K562 (cell line): ENCODE measurements at regions not wholly inside any gene's neighbourhood (a gene's known extent, or its start where the extent isn't known, plus 50 kb on each side); places are given as distances from the start of the nearest gene placed in this dataset.
A peak's percentile ranks its signal among the peaks of the same experiment; 100 is the strongest.

Source experiments
- CAMTA2 ChIP-seq: fragments of 250-450 bp; sonication (Bioruptor Pico); conservative IDR thresholded peaks from 2 replicates; pipeline ENCODE4 v1.5.1; 2022
- CBX2 ChIP-seq: fragments of 200-600 bp; sonication (generic); IDR thresholded peaks from one replicate; pipeline ENCODE4 v1.6.1; 2012; ENCODE audit warnings: mild to moderate bottlenecking, low read length, inconsistent platforms; ENCODE audit not compliant: insufficient read depth, poor library complexity, severe bottlenecking
- CBX5 ChIP-seq: IDR thresholded peaks from 2 replicates; pipeline ENCODE4 v1.6.1; 2014; ENCODE audit warnings: low read depth, borderline replicate concordance
- CC2D1A ChIP-seq: fragments of 450-650 bp; IDR thresholded peaks from 2 replicates; pipeline ENCODE4 v1.6.1; 2017; ENCODE audit warnings: mild to moderate bottlenecking
- CREB1 ChIP-seq, 2 experiments: sonication (generic) in 1 of 2; formaldehyde crosslinking in 1 of 2; IDR thresholded peaks; 2 replicates each; pipeline versions ENCODE4 v1.6.1 to v1.8.0; 2012 to 2022; ENCODE audit warnings: inconsistent platforms in 1 of 2, mild to moderate bottlenecking in 1 of 2, missing genetic modification reagents in 1 of 2, moderate library complexity in 1 of 2
- EHMT2 ChIP-seq: fragments of 450-650 bp; IDR thresholded peaks from 2 replicates; pipeline ENCODE4 v1.6.1; 2018; ENCODE audit warnings: antibody characterized with exemption
- LEF1 ChIP-seq: fragments of 450-650 bp; IDR thresholded peaks from 2 replicates; pipeline ENCODE4 v1.6.1; 2016; ENCODE audit warnings: mild to moderate bottlenecking
- MTF1 ChIP-seq: fragments of 250-450 bp; sonication (Bioruptor Pico); IDR thresholded peaks from 2 replicates; pipeline ENCODE4 v1.9.0; 2021; ENCODE audit warnings: moderate library complexity, mild to moderate bottlenecking, inconsistent platforms, borderline replicate concordance
- NCOR1 ChIP-seq: fragments of 450-650 bp; IDR thresholded peaks from 2 replicates; pipeline ENCODE4 v1.6.1; 2016; ENCODE audit warnings: mild to moderate bottlenecking, moderate library complexity
- PCBP1 ChIP-seq: fragments of 200-400 bp; formaldehyde crosslinking; IDR thresholded peaks from 2 replicates; pipeline ENCODE4 v1.6.1; 2018; ENCODE audit warnings: mild to moderate bottlenecking, low read depth, low read length; ENCODE audit not compliant: poor library complexity, severe bottlenecking
- RCOR1 ChIP-seq, 2 experiments: IDR thresholded peaks; 2 replicates each; pipeline ENCODE4 v1.6.1; 2012; ENCODE audit warnings: low read depth in 2 of 2, low read length in 2 of 2, borderline replicate concordance in 1 of 2, improper control_type of control experiment in 1 of 2
- SMARCC2 ChIP-seq: fragments of 450-650 bp; IDR thresholded peaks from 2 replicates; pipeline ENCODE4 v1.6.1; 2017; ENCODE audit warnings: antibody characterized with exemption, moderate library complexity, mild to moderate bottlenecking, low read depth
- TAF1 ChIP-seq: IDR thresholded peaks from 2 replicates; pipeline ENCODE4 v1.6.1; 2011; ENCODE audit warnings: mild to moderate bottlenecking, low read length, moderate library complexity; ENCODE audit not compliant: insufficient read depth, control insufficient read depth, severe bottlenecking; ENCODE audit errors: extremely low read depth
- TEAD4 ChIP-seq, 2 experiments: sonication (generic) in 1 of 2; formaldehyde crosslinking in 1 of 2; IDR thresholded peaks; 2 replicates each; pipeline versions ENCODE4 v1.6.1 to v1.8.0; 2012 to 2022; ENCODE audit warnings: borderline replicate concordance in 1 of 2, inconsistent platforms in 1 of 2, low read length in 1 of 2, mild to moderate bottlenecking in 1 of 2, missing genetic modification reagents in 1 of 2
- XRCC5 ChIP-seq: fragments of 200-400 bp; formaldehyde crosslinking; IDR thresholded peaks from 2 replicates; pipeline ENCODE4 v1.6.1; 2017; ENCODE audit warnings: low read depth, mild to moderate bottlenecking, low read length
- ZNF408 ChIP-seq: fragments of 250-450 bp; sonication (Bioruptor Pico); IDR thresholded peaks from 2 replicates; pipeline ENCODE4 v1.4.0; 2020; ENCODE audit warnings: low read depth, mild to moderate bottlenecking, moderate library complexity
- ZNF717 ChIP-seq: fragments of 250-450 bp; sonication (Bioruptor Pico); IDR thresholded peaks from 2 replicates; pipeline ENCODE4 v1.5.0; 2021
- TF ChIP-seq, protein P1 (sequence below): fragments of 450-650 bp; IDR thresholded peaks from 2 replicates; pipeline ENCODE4 v1.7.1; 2018; ENCODE audit warnings: mild to moderate bottlenecking, low read depth; ENCODE audit not compliant: partially characterized antibody
- TF ChIP-seq, protein P2 (sequence below): fragments of 250-450 bp; sonication (Bioruptor Pico); IDR thresholded peaks from 2 replicates; pipeline ENCODE4 v1.4.0; 2020
- TF ChIP-seq, protein P3 (sequence below): IDR thresholded peaks from 3 replicates; pipeline ENCODE4 v1.6.1; 2011; ENCODE audit warnings: borderline replicate concordance, mild to moderate bottlenecking; ENCODE audit not compliant: insufficient read length, insufficient read depth
- TF ChIP-seq, protein P4 (sequence below): fragments of 450-650 bp; IDR thresholded peaks from 2 replicates; pipeline ENCODE4 v1.7.0; 2016; ENCODE audit warnings: borderline replicate concordance

GRCh38 chr2:200171731-200172482 is 134.6 kb upstream of the SPATS2L start (continued):
- TF ChIP-seq RCOR1 (IDR thresholded peaks at IDR 0.05; ENCODE audit: borderline replicate concordance in 1 of 2, low read depth in 2 of 2, low read length in 2 of 2), result peak in 1 of 2 experiments; percentile 39; a peak in 1 of 4 replicates
- peak; percentile 30; the same call in 1 of the 2 replicates for TF ChIP-seq LEF1
- TF ChIP-seq, protein P1, sequence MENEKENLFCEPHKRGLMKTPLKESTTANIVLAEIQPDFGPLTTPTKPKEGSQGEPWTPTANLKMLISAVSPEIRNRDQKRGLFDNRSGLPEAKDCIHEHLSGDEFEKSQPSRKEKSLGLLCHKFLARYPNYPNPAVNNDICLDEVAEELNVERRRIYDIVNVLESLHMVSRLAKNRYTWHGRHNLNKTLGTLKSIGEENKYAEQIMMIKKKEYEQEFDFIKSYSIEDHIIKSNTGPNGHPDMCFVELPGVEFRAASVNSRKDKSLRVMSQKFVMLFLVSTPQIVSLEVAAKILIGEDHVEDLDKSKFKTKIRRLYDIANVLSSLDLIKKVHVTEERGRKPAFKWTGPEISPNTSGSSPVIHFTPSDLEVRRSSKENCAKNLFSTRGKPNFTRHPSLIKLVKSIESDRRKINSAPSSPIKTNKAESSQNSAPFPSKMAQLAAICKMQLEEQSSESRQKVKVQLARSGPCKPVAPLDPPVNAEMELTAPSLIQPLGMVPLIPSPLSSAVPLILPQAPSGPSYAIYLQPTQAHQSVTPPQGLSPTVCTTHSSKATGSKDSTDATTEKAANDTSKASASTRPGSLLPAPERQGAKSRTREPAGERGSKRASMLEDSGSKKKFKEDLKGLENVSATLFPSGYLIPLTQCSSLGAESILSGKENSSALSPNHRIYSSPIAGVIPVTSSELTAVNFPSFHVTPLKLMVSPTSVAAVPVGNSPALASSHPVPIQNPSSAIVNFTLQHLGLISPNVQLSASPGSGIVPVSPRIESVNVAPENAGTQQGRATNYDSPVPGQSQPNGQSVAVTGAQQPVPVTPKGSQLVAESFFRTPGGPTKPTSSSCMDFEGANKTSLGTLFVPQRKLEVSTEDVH, result no peak
- peak; percentile 25; the same call in 1 of the 2 replicates for TF ChIP-seq CC2D1A
- TF ChIP-seq MTF1 (CRISPR knock-in tag), result no peak
- TF ChIP-seq TAF1, result no peak
- TF ChIP-seq NCOR1, result peak; percentile 77
- peak; percentile 87 for TF ChIP-seq TEAD4 (IDR thresholded peaks at IDR 0.05; ENCODE audit: low read length)
- no peak for TF ChIP-seq TEAD4 (CRISPR knock-in tag; IDR thresholded peaks at IDR 0.05; ENCODE audit: borderline replicate concordance)
- TF ChIP-seq SMARCC2, result no peak
- TF ChIP-seq, protein P2, sequence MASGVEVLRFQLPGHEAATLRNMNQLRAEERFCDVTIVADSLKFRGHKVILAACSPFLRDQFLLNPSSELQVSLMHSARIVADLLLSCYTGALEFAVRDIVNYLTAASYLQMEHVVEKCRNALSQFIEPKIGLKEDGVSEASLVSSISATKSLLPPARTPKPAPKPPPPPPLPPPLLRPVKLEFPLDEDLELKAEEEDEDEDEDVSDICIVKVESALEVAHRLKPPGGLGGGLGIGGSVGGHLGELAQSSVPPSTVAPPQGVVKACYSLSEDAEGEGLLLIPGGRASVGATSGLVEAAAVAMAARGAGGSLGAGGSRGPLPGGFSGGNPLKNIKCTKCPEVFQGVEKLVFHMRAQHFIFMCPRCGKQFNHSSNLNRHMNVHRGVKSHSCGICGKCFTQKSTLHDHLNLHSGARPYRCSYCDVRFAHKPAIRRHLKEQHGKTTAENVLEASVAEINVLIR (CRISPR knock-in tag), result no peak
- TF ChIP-seq EHMT2, result no peak
- TF ChIP-seq CAMTA2 (CRISPR knock-in tag), result no peak
- TF ChIP-seq PCBP1, result no peak
- TF ChIP-seq CBX2, result no peak
- TF ChIP-seq CBX5, result no peak
- no peak for TF ChIP-seq XRCC5
- TF ChIP-seq ZNF717 (CRISPR knock-in tag), result no peak
- TF ChIP-seq, protein P3, sequence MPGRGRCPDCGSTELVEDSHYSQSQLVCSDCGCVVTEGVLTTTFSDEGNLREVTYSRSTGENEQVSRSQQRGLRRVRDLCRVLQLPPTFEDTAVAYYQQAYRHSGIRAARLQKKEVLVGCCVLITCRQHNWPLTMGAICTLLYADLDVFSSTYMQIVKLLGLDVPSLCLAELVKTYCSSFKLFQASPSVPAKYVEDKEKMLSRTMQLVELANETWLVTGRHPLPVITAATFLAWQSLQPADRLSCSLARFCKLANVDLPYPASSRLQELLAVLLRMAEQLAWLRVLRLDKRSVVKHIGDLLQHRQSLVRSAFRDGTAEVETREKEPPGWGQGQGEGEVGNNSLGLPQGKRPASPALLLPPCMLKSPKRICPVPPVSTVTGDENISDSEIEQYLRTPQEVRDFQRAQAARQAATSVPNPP, result no peak
- no peak for TF ChIP-seq CREB1 (IDR thresholded peaks at IDR 0.05)
- no peak for TF ChIP-seq CREB1 (CRISPR knock-in tag; IDR thresholded peaks at IDR 0.05)
- TF ChIP-seq, protein P4, sequence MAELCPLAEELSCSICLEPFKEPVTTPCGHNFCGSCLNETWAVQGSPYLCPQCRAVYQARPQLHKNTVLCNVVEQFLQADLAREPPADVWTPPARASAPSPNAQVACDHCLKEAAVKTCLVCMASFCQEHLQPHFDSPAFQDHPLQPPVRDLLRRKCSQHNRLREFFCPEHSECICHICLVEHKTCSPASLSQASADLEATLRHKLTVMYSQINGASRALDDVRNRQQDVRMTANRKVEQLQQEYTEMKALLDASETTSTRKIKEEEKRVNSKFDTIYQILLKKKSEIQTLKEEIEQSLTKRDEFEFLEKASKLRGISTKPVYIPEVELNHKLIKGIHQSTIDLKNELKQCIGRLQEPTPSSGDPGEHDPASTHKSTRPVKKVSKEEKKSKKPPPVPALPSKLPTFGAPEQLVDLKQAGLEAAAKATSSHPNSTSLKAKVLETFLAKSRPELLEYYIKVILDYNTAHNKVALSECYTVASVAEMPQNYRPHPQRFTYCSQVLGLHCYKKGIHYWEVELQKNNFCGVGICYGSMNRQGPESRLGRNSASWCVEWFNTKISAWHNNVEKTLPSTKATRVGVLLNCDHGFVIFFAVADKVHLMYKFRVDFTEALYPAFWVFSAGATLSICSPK, result no peak
- TF ChIP-seq ZNF408 (CRISPR knock-in tag), result no peak
